NCI-H1930 (cell line): ENCODE measurements at regions not wholly inside any gene's neighbourhood (a gene's known extent, or its start where the extent isn't known, plus 50 kb on each side); places are given as distances from the start of the nearest gene placed in this dataset.
"Not testable (repeated sequence)": the region's sequence is repeated elsewhere in the genome, so short reads cannot be mapped to it uniquely, and the experiment has no call there.

ENCODE experiments used
- DNase-seq, 2 experiments: peaks; one replicate each; lab custom pipeline; 2025; lab: John Stamatoyannopoulos, UW

- no peak for DNase-seq
Observed at GRCh38 chr2:109719871-109720270, 74.2 kb upstream of the RGPD5 start.

GRCh38 chr2:109720380-109721106 is 73.6 kb upstream of the RGPD5 start:
- no peak for DNase-seq

- no peak for DNase-seq
Observed at GRCh38 chr2:109721135-109721534, 73.0 kb upstream of the RGPD5 start.

GRCh38 chr2:109721626-109722025 is 72.5 kb upstream of the RGPD5 start:
- no peak for DNase-seq

GRCh38 chr2:109722026-109722425 is 72.1 kb upstream of the RGPD5 start:
- DNase-seq, result no peak

- not testable (repeated sequence) for DNase-seq
Observed at GRCh38 chr2:109722640-109723039, 71.5 kb upstream of the RGPD5 start.

- DNase-seq, result not testable (repeated sequence)
Observed at GRCh38 chr2:109723153-109723552, 71.0 kb upstream of the RGPD5 start.

GRCh38 chr2:109724533-109725460 is 69.3 kb upstream of the RGPD5 start:
- DNase-seq, result no peak

GRCh38 chr2:109726379-109727270 is 67.5 kb upstream of the RGPD5 start:
- no peak for DNase-seq

GRCh38 chr2:109727929-109728447 is 66.1 kb upstream of the RGPD5 start:
- DNase-seq, result no peak

GRCh38 chr2:109733746-109734145 is 60.4 kb upstream of the RGPD5 start:
- not testable (repeated sequence) for DNase-seq

GRCh38 chr2:109736177-109736827 is 57.8 kb upstream of the RGPD5 start:
- peak in 1 of 2 experiments; percentile 28 for DNase-seq
